ENCODE measurements at regions not wholly inside any gene's neighbourhood (a gene's known extent, or its start where the extent isn't known, plus 50 kb on each side); places are given as distances from the start of the nearest gene placed in this dataset.

DNA sequence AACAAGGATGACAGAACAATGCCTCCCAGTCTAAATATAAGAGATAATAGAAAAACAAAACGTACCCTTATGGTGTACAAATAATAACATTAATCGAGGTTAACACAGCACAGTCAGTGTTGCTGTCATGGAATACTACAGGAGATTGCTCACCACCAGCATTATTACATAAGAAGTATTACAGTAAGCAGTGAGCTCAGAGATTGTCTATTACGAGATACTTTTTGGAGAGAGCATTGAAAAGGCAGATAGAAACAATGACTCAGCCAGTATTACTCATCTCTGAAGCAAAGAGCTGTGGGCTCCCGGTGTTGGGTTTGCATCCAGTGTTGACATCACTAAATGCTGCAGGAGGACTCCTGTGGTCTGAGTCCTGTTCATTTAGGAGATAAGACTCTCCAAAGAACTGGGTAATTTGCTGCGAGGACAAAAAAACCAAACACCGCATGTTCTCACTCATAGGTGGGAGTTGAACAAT, 191.9 kb upstream of the SEMA6A start:
- TF ChIP-seq POU2F2 (IDR thresholded peaks at IDR 0.05; ENCODE audit: low read depth, low read length) = no peak
- no peak for TF ChIP-seq POLR2A (IDR thresholded peaks at IDR 0.05; ENCODE audit: low read depth, low read length)
- no peak for TF ChIP-seq TAF1 (IDR thresholded peaks at IDR 0.05; ENCODE audit: low read depth, low read length)
- no peak for TF ChIP-seq POLR2AphosphoS5 (IDR thresholded peaks at IDR 0.05; ENCODE audit: low read depth, low read length)
- TF ChIP-seq SPI1 (IDR thresholded peaks at IDR 0.05; ENCODE audit: low read depth, low read length) = no peak
- TF ChIP-seq PAX5 (IDR thresholded peaks at IDR 0.05; ENCODE audit: insufficient read depth, low read length, severe bottlenecking) = no peak
